ENCODE measurements at regions not wholly inside any gene's neighbourhood (a gene's known extent, or its start where the extent isn't known, plus 50 kb on each side); places are given as distances from the start of the nearest gene placed in this dataset.

- no peaks in the 10 kb centered on the region for H3K36me3 Mint-ChIP-seq
- Histone ChIP-seq H3K27ac (ENCODE audit: low read depth in 1 of 2, low read length in 2 of 2) (no peak overlapping the region), H3K4me3 (replicated peaks in 1 of 3; ENCODE audit: low read depth in 2 of 3, low read length in 3 of 3) (no peak overlapping the region), H3K9me3 (replicated peaks in 1 of 2; ENCODE audit: control insufficient read depth in 1 of 2, insufficient read depth in 1 of 2, low read length in 2 of 2) (peaks cover 0 to 3% of the 10 kb centered on the region in 2 donors), H3K27me3 (ENCODE audit: control insufficient read depth in 2 of 2, insufficient read depth in 2 of 2, low read length in 2 of 2) (no peaks in the 10 kb centered on the region), H3K79me2 (ENCODE audit: insufficient read depth, low read length) (no peaks in the 10 kb centered on the region), H2AFZ (ENCODE audit: insufficient read depth, low read depth, low read length, poor library complexity, severe bottlenecking) (no peak overlapping the region), H3K4me1 (ENCODE audit: control insufficient read depth in 1 of 2, insufficient read depth in 2 of 2, low read length in 2 of 2) (no peaks in the 10 kb centered on the region), H3K9ac (ENCODE audit: insufficient read depth, low read length, poor library complexity, severe bottlenecking) (no peak overlapping the region), H4K20me1 (ENCODE audit: insufficient read depth, low read length) (no peaks in the 10 kb centered on the region), H3K36me3 (replicated peaks in 1 of 2; ENCODE audit: control insufficient read depth in 1 of 2, insufficient read depth in 2 of 2, low read length in 2 of 2) (no peaks in the 10 kb centered on the region), H3K4me2 (replicated peaks; ENCODE audit: extremely low read depth, low read length, poor library complexity, severe bottlenecking) (no peak overlapping the region)
- TF ChIP-seq CTCF (IDR thresholded peaks at IDR 0.05) = no peak
- intact Hi-C loops (cut with micrococcal nuclease) = no loop called here
- no peak overlapping the region for H3K4me3 Mint-ChIP-seq
- no peak for DNase-seq
- peaks cover 0 to 8% (median 2%) of the 10 kb centered on the region in 7 donors for H3K9me3 Mint-ChIP-seq
- no peaks in the 10 kb centered on the region for H3K4me1 Mint-ChIP-seq
- WGBS (ENCODE audit: insufficient coverage) = 100% methylated on average over 1 of the region's 3 CpGs
- H3K27me3 Mint-ChIP-seq (ENCODE audit: low read depth in 3 of 3) = peaks cover 0 to 3% (median 2%) of the 10 kb centered on the region in 3 donors
- no peak overlapping the region for H3K27ac Mint-ChIP-seq
Measured at GRCh38 chr4:186854256-186854655, 130.6 kb upstream of the FAT1 start.

- H3K79me2 ChIP-seq (ENCODE audit: insufficient read depth, low read length) = no peaks in the 10 kb centered on the region
- Mint-ChIP-seq H3K36me3 (no peaks in the 10 kb centered on the region), H3K9me3 (peaks cover 0 to 11% (median 0%) of the 10 kb centered on the region in 7 donors), H3K4me1 (no peaks in the 10 kb centered on the region), H3K27me3 (ENCODE audit: low read depth in 3 of 3) (peaks cover 0 to 3% (median 2%) of the 10 kb centered on the region in 3 donors), H3K27ac (no peak overlapping the region), H3K4me3 (no peak overlapping the region)
- no peak for DNase-seq
- 88% methylated on average over 1 of the region's 1 CpG for WGBS (ENCODE audit: insufficient coverage)
- H4K20me1 ChIP-seq (ENCODE audit: insufficient read depth, low read length) = no peaks in the 10 kb centered on the region
- no peaks in the 10 kb centered on the region for H3K36me3 ChIP-seq (replicated peaks in 1 of 2; ENCODE audit: control insufficient read depth in 1 of 2, insufficient read depth in 2 of 2, low read length in 2 of 2)
- no peak overlapping the region for H3K4me2 ChIP-seq (replicated peaks; ENCODE audit: extremely low read depth, low read length, poor library complexity, severe bottlenecking)
- TF ChIP-seq CTCF (IDR thresholded peaks at IDR 0.05) = no peak
- no peaks in the 10 kb centered on the region for H3K27me3 ChIP-seq (ENCODE audit: control insufficient read depth in 2 of 2, insufficient read depth in 2 of 2, low read length in 2 of 2)
- H3K27ac ChIP-seq (ENCODE audit: low read depth in 1 of 2, low read length in 2 of 2) = no peak overlapping the region
- H3K9ac ChIP-seq (ENCODE audit: insufficient read depth, low read length, poor library complexity, severe bottlenecking) = no peak overlapping the region
- H2AFZ ChIP-seq (ENCODE audit: insufficient read depth, low read depth, low read length, poor library complexity, severe bottlenecking) = no peak overlapping the region
- intact Hi-C loops (cut with micrococcal nuclease) = no loop called here
- no peaks in the 10 kb centered on the region for H3K4me1 ChIP-seq (ENCODE audit: control insufficient read depth in 1 of 2, insufficient read depth in 2 of 2, low read length in 2 of 2)
- no peak overlapping the region for H3K4me3 ChIP-seq (replicated peaks in 1 of 3; ENCODE audit: low read depth in 2 of 3, low read length in 3 of 3)
- peaks cover 0 to 3% of the 10 kb centered on the region in 2 donors for H3K9me3 ChIP-seq (replicated peaks in 1 of 2; ENCODE audit: control insufficient read depth in 1 of 2, insufficient read depth in 1 of 2, low read length in 2 of 2)
Measured at GRCh38 chr4:186855111-186855510, 131.5 kb upstream of the FAT1 start.
